AG09309 (cell line): ENCODE measurements at regions not wholly inside any gene's neighbourhood (a gene's known extent, or its start where the extent isn't known, plus 50 kb on each side); places are given as distances from the start of the nearest gene placed in this dataset.
"Not testable (repeated sequence)": the region's sequence is repeated elsewhere in the genome, so short reads cannot be mapped to it uniquely, and the experiment has no call there.

Source experiments
- DNase-seq: peaks from one replicate; pipeline ENCODE4 v3.0.0-alpha.2; 2010; ENCODE audit warnings: low read depth
- H3K4me3 ChIP-seq: 2 replicates; pipeline ENCODE4 v1.5.1; 2011; ENCODE audit warnings: mild to moderate bottlenecking, low read depth, low read length, moderate library complexity; ENCODE audit not compliant: control insufficient read depth
- CTCF ChIP-seq: IDR thresholded peaks from 2 replicates; pipeline ENCODE4 v1.5.1; 2011; ENCODE audit warnings: mild to moderate bottlenecking, low read depth, low read length, inconsistent platforms; ENCODE audit not compliant: insufficient read depth, control insufficient read depth; ENCODE audit errors: missing control alignments

GRCh38 chr2:184162426-184162825, 435.9 kb upstream of the ZNF804A start:
- TF ChIP-seq CTCF, result no peak
- H3K4me3 ChIP-seq, result no peak overlapping the region
- DNase-seq, result no peak

- not testable (repeated sequence) for H3K4me3 ChIP-seq
Observed at GRCh38 chr2:184168823-184169222, 429.5 kb upstream of the ZNF804A start.

GRCh38 chr2:184169366-184169765, 429.0 kb upstream of the ZNF804A start:
- no peak for TF ChIP-seq CTCF
- DNase-seq, result no peak
- no peak overlapping the region for H3K4me3 ChIP-seq

More at GRCh38 chr2:184168823-184169222, 429.5 kb upstream of the ZNF804A start:
- not testable (repeated sequence) for DNase-seq

- no peak for TF ChIP-seq CTCF
- H3K4me3 ChIP-seq, result no peak overlapping the region
- no peak for DNase-seq
Observed at GRCh38 chr2:184174493-184175104, 423.7 kb upstream of the ZNF804A start.

- DNase-seq, result no peak
- TF ChIP-seq CTCF, result no peak
- no peak overlapping the region for H3K4me3 ChIP-seq
Observed at GRCh38 chr2:184178229-184178628, 420.1 kb upstream of the ZNF804A start.

GRCh38 chr2:184186436-184186835, 411.9 kb upstream of the ZNF804A start:
- TF ChIP-seq CTCF, result no peak
- DNase-seq, result no peak
- no peak overlapping the region for H3K4me3 ChIP-seq

GRCh38 chr2:184187421-184187971, 410.8 kb upstream of the ZNF804A start:
- no peak for DNase-seq
- TF ChIP-seq CTCF, result no peak
- H3K4me3 ChIP-seq, result no peak overlapping the region
